ENCODE measurements at regions not wholly inside any gene's neighbourhood (a gene's known extent, or its start where the extent isn't known, plus 50 kb on each side); places are given as distances from the start of the nearest gene placed in this dataset.

DNA sequence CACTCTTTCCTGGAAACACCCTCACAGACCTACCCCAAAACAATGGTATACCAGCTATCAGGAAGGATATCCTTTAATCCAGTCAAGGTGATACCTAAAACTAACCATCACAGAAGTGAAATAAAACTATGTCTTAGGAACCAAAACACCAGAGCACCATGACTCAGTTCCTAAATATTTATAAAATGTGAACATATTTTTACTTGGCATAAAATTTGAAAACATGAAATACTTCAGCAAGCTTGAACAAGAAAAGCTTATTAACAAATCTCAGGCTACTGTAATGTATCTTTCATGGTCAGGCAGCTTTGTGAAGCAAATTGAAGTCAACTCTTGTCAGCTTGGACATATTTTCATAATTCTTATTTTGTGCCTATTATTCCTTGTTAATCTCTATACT lies 440.8 kb upstream of the CDH20 start:
- no TSS peak for BruUV-seq (replicated peaks)

GRCh38 chr18:60892855-60893254 lies 440.4 kb upstream of the CDH20 start:
- H3K4me1 ChIP-seq = no peaks in the 10 kb centered on the region
- CTCF ChIA-PET = no interaction called here
- no peaks in the 10 kb centered on the region for H3K27me3 Mint-ChIP-seq (ENCODE audit: insufficient read depth, unreplicated experiment)
- TF ChIP-seq, protein P1, sequence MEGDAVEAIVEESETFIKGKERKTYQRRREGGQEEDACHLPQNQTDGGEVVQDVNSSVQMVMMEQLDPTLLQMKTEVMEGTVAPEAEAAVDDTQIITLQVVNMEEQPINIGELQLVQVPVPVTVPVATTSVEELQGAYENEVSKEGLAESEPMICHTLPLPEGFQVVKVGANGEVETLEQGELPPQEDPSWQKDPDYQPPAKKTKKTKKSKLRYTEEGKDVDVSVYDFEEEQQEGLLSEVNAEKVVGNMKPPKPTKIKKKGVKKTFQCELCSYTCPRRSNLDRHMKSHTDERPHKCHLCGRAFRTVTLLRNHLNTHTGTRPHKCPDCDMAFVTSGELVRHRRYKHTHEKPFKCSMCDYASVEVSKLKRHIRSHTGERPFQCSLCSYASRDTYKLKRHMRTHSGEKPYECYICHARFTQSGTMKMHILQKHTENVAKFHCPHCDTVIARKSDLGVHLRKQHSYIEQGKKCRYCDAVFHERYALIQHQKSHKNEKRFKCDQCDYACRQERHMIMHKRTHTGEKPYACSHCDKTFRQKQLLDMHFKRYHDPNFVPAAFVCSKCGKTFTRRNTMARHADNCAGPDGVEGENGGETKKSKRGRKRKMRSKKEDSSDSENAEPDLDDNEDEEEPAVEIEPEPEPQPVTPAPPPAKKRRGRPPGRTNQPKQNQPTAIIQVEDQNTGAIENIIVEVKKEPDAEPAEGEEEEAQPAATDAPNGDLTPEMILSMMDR (IDR thresholded peaks at IDR 0.05; ENCODE audit: insufficient read depth in 1 of 2, low read depth in 1 of 2, low read length in 1 of 2, severe bottlenecking in 1 of 2, unreplicated experiment in 1 of 2) = no peak
- no peaks in the 10 kb centered on the region for H3K36me3 ChIP-seq (ENCODE audit: control insufficient read depth, insufficient read depth, low read length)
- no peak overlapping the region for H3K4me3 ChIP-seq (ENCODE audit: low read depth, low read length)
- intact Hi-C loops (cut with micrococcal nuclease; ENCODE audit: unreplicated experiment) = no loop called here
- no peaks in the 10 kb centered on the region for H3K4me1 Mint-ChIP-seq (ENCODE audit: low read depth, unreplicated experiment)
- H3K27me3 ChIP-seq (replicated peaks; ENCODE audit: control insufficient read depth, insufficient read depth, low read length) = no peaks in the 10 kb centered on the region
- H3K36me3 Mint-ChIP-seq (ENCODE audit: insufficient read depth, unreplicated experiment) = no peaks in the 10 kb centered on the region
- no peak overlapping the region for H3K4me3 Mint-ChIP-seq (ENCODE audit: unreplicated experiment)
- no peaks in the 10 kb centered on the region for H3K9me3 ChIP-seq
- POLR2A ChIA-PET = no interaction called here
- DNase-seq = peak in 1 of 2 experiments; percentile 0
- H3K9me3 Mint-ChIP-seq (ENCODE audit: unreplicated experiment) = no peaks in the 10 kb centered on the region
- no peak overlapping the region for H3K27ac Mint-ChIP-seq (ENCODE audit: unreplicated experiment)
- no TSS peak for BruUV-seq (replicated peaks)

More for the DNA sequence above, 440.8 kb upstream of the CDH20 start:
- no peaks in the 10 kb centered on the region for H3K36me3 ChIP-seq (ENCODE audit: control insufficient read depth, insufficient read depth, low read length)
- DNase-seq = no peak
- ChIA-PET CTCF (no interaction called here), POLR2A (no interaction called here)
- no peaks in the 10 kb centered on the region for H3K27me3 ChIP-seq (replicated peaks; ENCODE audit: control insufficient read depth, insufficient read depth, low read length)
- H3K27ac Mint-ChIP-seq (ENCODE audit: unreplicated experiment) = no peak overlapping the region
- H3K4me1 ChIP-seq = no peaks in the 10 kb centered on the region
- no peaks in the 10 kb centered on the region for H3K4me1 Mint-ChIP-seq (ENCODE audit: low read depth, unreplicated experiment)
- intact Hi-C loops (cut with micrococcal nuclease; ENCODE audit: unreplicated experiment) = no loop called here
- H3K27me3 Mint-ChIP-seq (ENCODE audit: insufficient read depth, unreplicated experiment) = no peaks in the 10 kb centered on the region
- H3K4me3 ChIP-seq (ENCODE audit: low read depth, low read length) = no peak overlapping the region
- H3K4me3 Mint-ChIP-seq (ENCODE audit: unreplicated experiment) = no peak overlapping the region
- H3K9me3 Mint-ChIP-seq (ENCODE audit: unreplicated experiment) = no peaks in the 10 kb centered on the region
- no peaks in the 10 kb centered on the region for H3K9me3 ChIP-seq
- TF ChIP-seq, protein P1 (IDR thresholded peaks at IDR 0.05; ENCODE audit: insufficient read depth in 1 of 2, low read depth in 1 of 2, low read length in 1 of 2, severe bottlenecking in 1 of 2, unreplicated experiment in 1 of 2) = no peak
- no peaks in the 10 kb centered on the region for H3K36me3 Mint-ChIP-seq (ENCODE audit: insufficient read depth, unreplicated experiment)

DNA sequence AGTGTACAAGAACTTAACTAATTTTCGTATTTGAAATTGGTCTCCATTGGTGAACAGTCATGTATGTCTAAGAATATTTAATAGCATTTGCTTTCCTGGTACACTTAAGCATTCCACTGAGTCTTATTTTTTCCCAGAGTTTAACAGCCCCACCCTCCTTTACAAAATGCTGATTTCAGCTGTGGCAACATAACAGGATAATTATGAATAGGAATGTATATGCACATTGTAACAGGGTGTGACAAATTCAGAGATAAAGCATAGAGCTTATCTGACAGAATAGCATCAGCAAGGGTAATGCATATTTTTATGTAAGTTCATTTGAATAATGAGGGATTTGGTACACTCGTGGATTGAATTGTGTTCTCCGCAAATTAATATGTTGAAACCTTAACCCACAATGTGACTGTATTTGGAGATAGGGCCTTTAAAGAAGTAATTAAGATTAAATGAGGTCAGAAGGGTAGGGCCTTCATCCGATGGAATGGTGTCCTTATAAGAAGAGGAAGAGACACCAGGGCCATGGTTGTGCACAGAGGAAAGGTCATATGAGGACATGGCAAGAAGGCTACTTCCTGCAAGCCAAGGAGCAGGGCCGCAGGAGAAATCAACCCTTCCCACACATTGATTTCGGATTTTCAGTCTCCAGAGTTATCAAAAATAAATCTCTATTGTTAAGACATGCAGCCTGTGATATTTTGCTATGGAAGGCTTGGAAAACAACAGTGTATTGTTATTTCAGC lies 439.7 kb upstream of the CDH20 start:
- H3K4me3 Mint-ChIP-seq (ENCODE audit: unreplicated experiment) = no peak overlapping the region
- DNase-seq = no peak
- H3K36me3 Mint-ChIP-seq (ENCODE audit: insufficient read depth, unreplicated experiment) = no peaks in the 10 kb centered on the region
- no peaks in the 10 kb centered on the region for H3K4me1 ChIP-seq
- ChIA-PET POLR2A (no interaction called here), CTCF (no interaction called here)
- no peaks in the 10 kb centered on the region for H3K4me1 Mint-ChIP-seq (ENCODE audit: low read depth, unreplicated experiment)
- H3K36me3 ChIP-seq (ENCODE audit: control insufficient read depth, insufficient read depth, low read length) = no peaks in the 10 kb centered on the region
- TF ChIP-seq, protein P1 (IDR thresholded peaks at IDR 0.05; ENCODE audit: insufficient read depth in 1 of 2, low read depth in 1 of 2, low read length in 1 of 2, severe bottlenecking in 1 of 2, unreplicated experiment in 1 of 2) = no peak
- H3K27ac Mint-ChIP-seq (ENCODE audit: unreplicated experiment) = no peak overlapping the region
- H3K4me3 ChIP-seq (ENCODE audit: low read depth, low read length) = no peak overlapping the region
- H3K27me3 ChIP-seq (replicated peaks; ENCODE audit: control insufficient read depth, insufficient read depth, low read length) = no peaks in the 10 kb centered on the region
- no TSS peak for BruUV-seq (replicated peaks)
- H3K9me3 Mint-ChIP-seq (ENCODE audit: unreplicated experiment) = no peaks in the 10 kb centered on the region
- intact Hi-C loops (cut with micrococcal nuclease; ENCODE audit: unreplicated experiment) = no loop called here
- H3K9me3 ChIP-seq = no peaks in the 10 kb centered on the region
- no peaks in the 10 kb centered on the region for H3K27me3 Mint-ChIP-seq (ENCODE audit: insufficient read depth, unreplicated experiment)

Data from Caco-2 (cell line).